T1000 (cell line): ENCODE measurements at regions not wholly inside any gene's neighbourhood (a gene's known extent, or its start where the extent isn't known, plus 50 kb on each side); places are given as distances from the start of the nearest gene placed in this dataset.
A peak's percentile ranks its signal among the peaks of the same experiment; 100 is the strongest.

Experiments used
- DNase-seq: peaks from one replicate; lab custom pipeline; 2025; ENCODE audit warnings: mixed read lengths; lab: John Stamatoyannopoulos, UW

GRCh38 chr21:43348170-43348766 lies 78.7 kb downstream of the SIK1 start:
- no peak for DNase-seq

DNA sequence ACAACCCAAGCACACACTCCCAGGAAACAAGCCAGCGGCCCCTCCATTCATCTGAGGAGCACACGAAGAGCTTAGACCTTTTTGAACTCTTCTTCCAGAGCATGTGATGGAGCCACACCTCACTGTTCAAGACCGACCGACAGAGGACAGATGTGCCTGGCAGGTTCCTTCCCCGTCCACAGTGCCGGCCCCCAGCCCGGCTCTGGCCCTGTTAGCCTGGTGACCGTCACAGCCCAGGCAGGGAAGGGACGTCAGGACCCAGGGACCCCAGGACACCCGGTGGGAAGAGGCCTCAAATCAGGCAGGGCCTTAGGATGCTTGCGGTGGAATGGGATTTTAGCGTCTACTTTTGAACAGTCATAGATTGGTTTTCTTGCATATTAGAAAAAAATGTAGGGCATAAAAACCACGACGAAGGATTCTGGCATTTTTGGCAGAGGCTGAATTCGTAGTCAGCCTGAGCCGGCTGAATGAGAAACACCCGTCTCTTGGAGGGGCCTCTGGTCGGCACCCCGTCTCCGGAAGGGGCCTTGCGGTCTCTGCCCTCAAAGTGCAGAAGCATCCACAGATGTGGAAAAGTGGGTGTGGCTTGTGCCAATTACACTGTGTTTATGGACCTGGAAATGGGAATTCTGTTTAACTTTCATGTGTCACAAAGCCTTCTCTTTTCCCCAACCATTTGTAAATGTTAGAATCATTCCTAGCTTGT lies 79.3 kb downstream of the SIK1 start:
- no peak for DNase-seq

DNA sequence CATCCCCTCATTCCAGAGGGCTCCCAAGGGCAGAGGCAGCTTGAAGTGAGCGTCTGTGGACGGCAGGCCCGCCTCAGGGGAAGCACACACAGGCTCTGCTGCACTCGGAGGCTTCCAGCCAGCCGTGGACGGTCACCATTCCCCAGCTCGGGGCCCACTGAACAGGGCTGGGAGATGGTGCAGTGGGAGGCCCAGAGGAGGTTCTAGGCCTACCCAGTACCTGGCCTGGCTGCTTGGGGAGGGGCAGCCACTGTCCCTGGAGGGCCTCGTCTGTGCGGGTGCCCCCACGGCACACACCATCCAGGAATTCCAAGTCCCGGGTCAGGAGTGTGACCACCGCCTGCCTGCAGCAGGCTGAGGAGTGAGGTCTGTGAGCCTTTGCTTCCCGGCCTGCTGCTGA lies 80.4 kb downstream of the SIK1 start:
- no peak for DNase-seq

GRCh38 chr21:43345746-43346409 lies 81.1 kb downstream of the SIK1 start:
- DNase-seq = peak; percentile 55

GRCh38 chr21:43345046-43345745 lies 81.7 kb downstream of the SIK1 start:
- no peak for DNase-seq

DNA sequence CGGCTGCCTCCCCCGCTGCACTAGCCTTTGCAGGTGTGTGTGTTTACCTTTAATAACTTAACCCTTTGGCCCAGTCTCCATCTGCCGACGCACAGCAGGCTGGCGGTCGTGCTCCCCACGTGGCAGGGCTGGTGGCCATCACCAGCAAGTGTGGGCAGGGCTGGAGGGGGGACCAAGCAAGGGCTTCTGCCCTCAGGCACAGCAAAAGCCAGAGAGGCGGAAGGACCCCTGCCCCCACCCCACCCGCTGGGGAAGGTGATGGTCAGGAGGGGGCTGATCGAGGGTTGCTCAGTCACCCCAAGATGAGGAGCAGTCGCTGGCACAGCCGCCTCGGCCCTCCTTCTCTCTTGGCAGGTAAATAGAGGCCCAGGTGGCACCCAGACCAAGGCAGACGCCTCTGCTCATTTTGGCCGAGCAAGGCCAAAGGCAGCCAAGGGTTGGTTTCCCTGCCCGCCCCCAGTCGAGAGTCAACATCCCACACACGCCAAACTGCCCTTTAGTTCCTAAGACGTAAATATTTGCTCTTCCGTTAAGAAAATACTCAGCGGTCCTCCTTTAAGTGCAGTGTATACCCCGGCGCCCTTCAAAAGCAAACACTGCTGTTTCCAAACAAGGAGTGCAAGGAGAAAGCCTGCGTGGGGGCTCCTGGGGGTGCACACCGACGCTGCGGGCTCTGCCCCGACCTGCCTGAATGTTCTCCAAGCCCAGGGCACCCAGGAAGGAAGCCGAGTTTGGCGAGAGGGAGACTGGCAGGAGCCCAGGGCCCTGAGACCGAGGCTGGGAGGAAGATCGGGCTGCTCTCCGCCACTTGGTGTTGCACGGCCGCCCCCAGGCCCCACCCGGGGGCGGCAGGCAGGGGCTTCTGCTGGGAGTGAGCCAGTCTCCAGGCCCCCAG lies 82.7 kb downstream of the SIK1 start:
- DNase-seq = no peak

- DNase-seq = no peak
Measured at GRCh38 chr21:43343095-43343991, 83.6 kb downstream of the SIK1 start.

GRCh38 chr21:43342301-43342881 lies 84.5 kb downstream of the SIK1 start:
- no peak for DNase-seq

DNA sequence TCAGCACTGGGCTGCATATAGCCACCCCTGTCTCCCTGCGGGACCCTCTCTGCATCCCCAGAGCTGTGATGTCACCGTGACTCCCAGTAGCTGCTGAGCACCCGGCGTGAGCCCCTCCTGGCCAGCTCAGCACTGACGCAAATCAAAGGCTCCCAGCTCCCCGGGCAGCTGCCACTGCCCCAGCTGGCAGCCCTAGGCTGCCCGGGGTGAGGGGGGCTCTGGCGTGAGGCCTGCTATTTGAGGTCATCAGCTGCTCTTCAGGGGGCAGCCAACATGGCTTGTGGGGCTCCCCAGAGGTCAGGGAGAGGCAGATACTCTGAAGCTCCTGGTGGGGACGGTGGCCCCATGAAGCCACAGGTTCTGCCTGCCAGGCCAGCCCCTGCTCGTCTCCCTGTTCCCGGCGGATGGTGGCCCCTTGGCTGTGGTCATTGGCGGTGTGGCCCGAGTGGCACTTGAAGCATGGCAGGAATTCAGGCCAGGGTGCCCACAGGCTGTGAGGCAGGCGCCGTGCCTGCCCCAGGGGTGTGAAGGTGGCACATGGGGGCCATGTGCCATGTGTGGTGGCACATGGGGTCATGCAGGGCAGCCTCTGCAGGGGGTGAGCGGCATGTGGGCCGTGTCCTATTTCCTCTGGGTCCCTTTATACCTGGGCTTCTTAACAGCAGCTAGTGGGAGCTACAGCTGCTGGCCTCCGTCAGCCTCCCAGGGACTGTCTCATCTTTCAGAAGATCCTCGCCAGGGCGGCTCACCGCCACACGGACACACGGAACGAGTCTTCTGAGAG lies 85.4 kb downstream of the SIK1 start:
- DNase-seq = no peak

DNA sequence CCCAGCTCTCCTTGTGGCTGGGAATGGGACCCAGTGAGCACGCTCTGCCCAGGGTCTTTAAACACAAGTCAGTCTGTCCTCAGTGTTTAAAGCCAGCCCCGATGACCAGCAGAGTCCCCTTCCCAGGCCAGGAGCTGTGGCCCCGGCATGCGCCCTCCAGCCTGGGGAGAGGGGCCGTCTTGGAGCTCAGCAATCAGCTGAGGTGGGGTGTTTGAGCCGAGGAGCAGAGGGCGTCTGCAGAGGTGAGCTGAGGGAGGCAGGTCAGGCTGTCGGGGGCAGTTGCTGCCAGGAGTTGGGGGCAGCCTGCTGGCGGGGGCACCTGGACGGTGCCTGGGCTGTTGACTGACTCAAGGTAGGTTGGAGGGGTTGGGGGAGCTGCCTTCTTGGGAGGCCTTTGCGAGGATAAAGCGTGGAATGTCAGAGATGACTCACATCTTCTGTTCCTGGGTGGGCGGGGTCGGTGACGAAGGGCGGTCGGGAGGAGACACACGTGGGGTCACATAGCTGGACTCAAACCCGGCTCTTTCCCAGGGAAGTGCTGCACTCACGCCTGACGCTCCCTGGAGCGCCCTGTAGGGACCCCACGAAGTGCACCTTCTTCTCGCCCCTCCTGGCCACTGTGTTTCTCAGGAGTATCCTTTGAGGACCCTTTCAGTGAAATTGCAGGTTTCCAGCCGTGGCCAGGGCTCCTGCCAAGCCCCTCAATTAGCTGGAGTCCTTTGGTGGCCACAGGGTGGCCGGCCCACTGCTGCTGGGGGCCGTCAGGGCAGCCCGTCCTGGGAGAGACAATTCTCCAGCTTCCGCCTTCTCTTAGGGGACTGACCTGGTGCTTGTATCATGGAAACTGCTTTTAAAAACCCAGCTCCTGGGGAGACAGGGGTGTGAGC lies 86.2 kb downstream of the SIK1 start:
- peak; percentile 55 for DNase-seq

GRCh38 chr21:43339668-43340067 lies 87.3 kb downstream of the SIK1 start:
- no peak for DNase-seq

DNA sequence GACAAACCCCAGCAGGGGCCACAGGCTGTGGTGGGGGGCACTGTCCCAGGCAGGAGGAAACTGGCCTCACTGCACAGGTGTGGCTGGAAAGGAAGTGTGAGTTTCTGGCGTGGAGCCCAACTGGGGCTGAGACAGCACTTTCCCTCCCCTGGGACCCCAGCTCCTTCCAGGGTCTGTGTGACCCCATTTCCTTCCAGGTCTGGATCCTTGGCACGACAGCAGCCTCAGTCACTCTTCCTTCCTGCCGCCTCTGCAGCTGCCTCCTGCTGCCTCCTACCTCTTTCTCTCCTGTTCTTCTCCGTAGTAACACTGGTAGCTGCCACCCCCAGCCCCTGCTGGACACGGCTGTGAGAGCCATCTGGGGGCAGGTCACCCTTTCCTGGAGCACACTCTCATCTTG lies 88.0 kb downstream of the SIK1 start:
- no peak for DNase-seq

- no peak for DNase-seq
Measured at GRCh38 chr21:43337901-43338655, 88.9 kb downstream of the SIK1 start.

DNA sequence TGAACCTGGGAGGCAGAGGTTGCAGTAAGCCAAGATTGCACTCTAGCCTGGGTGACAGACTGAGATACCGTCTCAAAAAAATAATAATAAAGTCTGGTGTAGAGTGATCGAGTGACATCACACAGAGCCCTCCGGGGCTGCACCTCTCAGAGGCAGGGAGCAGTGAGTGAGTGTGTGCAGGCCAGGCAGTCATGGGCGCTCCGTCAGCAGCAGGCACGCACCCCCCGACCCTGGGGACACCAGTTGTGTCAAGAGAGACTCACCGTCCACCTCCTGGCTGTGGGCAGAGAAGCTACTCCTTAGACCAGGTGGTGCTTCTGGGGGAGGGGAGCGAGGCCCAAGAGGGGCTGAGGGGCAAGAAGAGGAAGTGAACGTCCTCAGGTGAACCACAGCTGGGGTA lies 91.8 kb downstream of the SIK1 start:
- no peak for DNase-seq

DNA sequence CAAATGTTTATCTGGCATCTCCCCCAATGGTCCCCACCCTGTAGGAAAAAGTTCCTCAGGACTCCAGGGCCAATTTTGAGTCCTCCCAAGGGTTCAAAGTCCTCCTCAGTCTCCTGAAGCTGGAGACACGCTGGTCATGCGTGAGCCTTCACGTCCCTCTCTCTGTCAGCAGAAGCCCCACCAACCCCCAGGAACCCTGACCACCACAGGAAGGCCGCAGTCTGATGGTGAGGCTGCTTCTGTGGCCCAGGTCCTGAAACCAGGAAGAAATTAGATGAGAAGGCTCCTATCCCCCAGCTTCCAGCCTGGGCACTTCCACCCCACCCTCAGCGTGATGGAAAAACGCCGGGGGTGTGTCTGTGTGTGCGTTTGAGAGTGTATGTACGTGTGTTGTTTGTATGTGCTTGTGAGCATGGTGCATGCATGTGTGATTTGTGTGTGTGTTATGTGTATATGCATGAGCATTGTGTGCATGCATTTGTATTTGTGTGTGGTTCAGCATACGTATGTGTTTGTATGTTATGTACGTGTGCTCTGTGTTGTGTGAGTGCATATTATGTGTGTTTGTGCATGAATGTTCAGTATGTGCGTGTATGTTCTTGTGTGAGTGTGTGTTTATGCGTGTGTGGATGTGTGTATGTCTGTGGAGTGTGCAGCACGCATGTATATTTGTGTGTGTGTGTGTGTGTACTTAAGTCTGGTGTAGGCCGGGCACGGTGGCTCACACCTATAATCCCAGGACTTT lies 92.5 kb downstream of the SIK1 start:
- DNase-seq = no peak

DNA sequence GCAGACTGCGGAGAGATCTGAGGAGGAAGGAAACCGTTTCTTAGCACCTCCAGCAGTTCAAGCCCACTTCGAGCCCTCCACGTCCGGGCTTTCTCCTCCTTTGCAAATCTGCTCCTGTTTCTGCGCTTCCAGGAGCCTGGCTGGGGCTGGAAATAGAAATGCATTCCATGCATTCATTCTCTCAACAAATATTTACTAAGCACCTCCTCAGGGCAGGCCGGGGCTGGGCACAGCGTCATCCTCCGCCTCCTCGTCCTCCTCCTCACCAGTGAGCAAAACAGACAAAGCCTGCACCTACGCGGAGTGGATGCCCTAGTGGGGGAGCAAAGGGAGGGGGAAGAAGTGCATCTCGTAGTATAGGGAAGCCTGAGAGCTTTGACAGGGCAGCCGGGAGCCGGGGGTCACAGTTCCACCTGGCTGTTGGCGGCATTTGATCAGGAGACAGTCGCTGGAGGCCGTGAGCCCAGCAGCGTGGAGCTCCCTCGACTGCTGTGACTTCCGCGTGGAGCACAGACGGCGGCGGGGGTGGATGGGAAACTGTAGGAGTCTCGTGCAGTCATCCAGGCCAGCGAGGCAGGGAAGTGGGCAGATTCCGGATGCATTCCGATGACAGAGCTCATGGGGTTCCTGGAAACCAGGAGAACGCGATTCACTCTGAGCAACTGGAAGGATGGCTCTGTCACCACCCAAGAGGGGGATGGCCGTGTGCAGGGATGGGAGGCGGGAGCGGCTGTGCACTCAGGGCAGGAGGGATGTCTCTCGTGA lies 93.5 kb downstream of the SIK1 start:
- peak; percentile 78 for DNase-seq
